HG02798 (cell line): ENCODE measurements at regions not wholly inside any gene's neighbourhood (a gene's known extent, or its start where the extent isn't known, plus 50 kb on each side); places are given as distances from the start of the nearest gene placed in this dataset.
"Not testable (repeated sequence)": the region's sequence is repeated elsewhere in the genome, so short reads cannot be mapped to it uniquely, and the experiment has no call there.

Source experiments
- ATAC-seq: cut with Tn5 transposase; IDR thresholded peaks from one replicate; pipeline ENCODE4 v1.9.1; 2021; ENCODE audit warnings: mild to moderate bottlenecking; ENCODE audit not compliant: unreplicated experiment, poor library complexity

DNA sequence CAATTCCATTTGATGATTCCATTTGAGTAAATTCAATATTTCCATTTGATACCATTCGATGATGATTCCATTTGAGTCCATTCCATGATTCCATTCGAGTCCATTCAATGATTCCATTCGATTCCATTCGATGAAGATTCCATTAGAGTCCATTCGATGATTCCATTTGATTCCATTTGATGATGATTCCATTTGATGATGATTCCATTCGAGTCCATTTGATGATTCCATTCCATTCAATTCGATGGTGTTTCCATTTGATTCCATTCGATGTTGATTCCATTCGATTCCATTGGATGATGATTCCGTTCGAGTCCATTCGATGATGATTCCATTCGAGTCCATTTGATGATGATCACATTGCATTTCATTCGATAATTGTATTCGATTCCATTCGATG is 1095.2 kb downstream of the RPIA start:
- ATAC-seq: not testable (repeated sequence)

DNA sequence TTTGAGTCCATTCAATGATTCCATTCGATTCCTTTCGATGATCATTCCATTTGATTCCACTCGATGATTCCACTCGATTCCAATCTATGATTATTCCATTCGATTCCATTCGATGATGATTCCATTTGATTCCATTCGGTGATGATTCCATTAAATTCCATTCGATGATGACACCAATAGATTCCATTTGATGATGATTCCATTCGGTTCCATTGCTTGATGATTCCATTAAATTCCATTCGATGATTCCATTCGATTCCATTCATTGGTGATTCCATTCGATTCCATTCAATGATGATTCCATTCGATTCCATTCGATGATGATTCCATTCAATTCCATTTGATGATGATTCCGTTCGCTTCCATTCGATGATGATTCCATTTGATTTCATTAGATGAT is 1104.1 kb downstream of the RPIA start:
- ATAC-seq: not testable (repeated sequence)

DNA sequence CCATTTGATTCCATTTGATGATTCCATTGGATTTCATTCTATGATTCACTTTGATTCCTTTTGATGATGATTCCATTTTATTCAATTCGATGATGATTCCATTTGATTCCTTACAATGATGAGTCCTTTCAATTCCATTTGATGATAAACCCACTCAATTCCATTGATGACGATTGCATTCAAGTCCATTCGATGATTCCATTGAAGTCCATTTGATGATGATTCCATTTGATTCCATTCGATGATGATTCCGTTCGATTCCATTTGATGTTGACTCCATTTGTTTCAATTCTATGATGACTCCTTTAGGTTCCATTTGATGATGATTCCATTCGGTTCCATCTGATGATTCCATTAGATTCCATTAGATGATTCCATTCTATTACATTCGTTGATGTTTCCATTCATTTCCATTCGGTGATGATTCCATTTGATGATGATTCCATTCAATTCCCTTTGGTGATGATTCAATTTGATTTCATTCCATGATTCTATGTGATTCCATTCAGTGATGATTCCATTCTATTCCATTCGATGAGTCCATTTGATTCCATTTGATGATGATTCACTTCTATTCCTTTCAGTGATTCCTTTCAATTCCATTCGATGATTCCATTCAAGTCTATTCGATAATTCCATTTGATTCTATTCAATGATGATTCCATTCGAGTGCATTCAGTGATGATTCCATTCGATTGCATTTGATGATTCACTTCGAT is 1106.0 kb downstream of the RPIA start:
- no peak for ATAC-seq

DNA sequence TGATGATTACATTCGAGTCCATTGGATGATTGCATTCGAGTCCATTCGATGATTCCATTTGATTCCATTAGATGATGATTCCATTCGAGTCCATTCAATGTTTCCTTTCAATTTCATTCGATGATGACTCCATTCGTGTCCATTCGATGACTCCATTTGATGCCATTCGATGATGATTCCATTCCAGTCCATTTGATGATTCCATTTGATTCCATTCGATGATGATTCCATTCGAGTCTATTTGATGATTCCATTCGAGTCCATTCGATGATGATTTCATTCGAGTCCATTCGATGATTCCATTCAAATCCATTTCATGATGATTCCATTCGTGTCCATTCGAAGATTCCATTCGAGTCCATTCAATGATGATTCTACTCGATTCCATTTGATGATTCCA is 1109.7 kb downstream of the RPIA start:
- ATAC-seq: not testable (repeated sequence)

DNA sequence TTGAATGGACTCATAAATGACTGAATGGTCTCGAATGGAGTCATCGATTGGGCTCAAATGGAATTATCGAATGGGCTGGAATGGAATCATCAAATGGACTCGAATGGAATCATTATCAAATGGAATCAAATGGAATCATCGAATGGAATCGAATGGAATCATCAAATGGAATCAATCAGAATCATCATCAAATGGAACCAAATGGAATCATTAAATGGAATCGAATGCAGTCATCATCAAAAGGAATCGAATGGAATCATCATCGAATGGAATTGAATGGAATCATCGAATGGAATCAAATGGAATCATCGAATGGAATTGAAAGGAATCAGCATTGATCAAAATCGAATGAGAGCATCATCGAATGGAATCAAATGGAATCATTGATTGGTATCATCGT is 1114.9 kb downstream of the RPIA start:
- not testable (repeated sequence) for ATAC-seq

DNA sequence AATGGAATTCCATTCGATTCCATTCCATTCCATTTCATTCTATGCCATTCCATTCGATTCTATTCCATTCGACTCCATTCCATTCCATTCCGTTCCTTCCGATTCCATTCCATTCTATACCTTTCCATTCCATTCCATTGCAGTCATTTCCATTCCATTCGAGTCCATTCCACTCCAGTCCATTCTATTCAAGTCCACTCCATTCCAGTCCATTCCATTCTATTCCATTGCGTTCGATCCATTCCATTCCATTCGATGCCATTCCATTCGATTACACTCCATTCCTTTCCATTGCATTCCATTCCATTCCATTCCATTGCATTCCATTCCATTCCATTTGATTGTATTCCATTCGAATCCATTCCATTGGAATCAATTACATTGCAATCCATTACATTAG is 1119.8 kb downstream of the RPIA start:
- ATAC-seq: no peak

DNA sequence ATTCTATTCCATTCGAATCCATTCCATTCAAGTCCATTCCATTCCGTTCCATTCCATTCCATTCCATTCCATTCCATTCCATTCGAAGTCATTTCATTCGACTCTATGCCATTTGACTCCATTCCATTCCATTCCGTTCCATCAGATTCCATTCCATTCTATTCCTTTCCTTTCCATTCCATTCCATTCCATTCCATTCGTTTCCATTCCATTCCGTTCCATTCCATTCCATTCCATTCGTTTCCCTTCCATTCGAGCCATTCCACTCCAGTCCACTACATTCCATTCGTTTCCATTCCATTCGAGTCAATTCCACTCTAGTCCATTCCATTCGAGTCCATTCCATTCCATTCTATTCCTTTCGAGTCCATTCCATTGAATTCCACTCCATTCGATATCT is 1120.4 kb downstream of the RPIA start:
- ATAC-seq: not testable (repeated sequence)

DNA sequence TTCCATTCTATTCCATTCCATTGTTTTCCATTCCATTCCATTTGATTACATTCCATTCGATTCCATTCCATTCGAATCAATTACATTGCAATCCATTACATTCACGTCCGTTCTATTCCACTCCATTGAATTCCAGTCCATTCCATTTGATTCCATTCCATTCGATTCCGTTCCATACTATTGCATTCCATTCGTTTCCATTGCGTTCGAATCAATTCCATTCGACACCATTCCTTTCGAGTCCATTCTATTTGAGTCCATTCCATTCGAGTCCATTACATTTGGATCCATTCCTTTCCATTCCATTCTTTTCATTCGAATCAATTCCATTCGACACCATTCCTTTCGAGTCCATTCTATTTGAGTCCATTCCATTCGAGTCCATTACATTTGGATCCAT is 1122.9 kb downstream of the RPIA start:
- not testable (repeated sequence) for ATAC-seq

DNA sequence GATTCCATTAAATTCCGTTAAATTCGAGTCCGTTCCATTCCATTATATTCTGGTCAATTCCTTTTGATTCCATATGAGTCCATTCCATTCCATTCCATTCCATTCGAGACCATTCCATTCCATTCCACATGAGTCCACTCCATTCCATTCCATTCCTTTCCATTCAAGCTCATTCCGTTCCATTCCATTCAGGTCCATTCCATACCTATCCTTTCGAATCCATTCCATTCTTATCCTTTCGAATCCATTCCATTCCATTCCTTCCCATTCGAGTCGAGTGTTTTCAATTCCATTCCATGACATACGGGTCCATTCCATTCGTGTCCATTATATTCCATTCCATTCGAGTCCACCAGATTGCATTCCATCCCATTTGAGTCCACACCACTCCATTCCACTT is 1127.4 kb downstream of the RPIA start:
- ATAC-seq: no peak

DNA sequence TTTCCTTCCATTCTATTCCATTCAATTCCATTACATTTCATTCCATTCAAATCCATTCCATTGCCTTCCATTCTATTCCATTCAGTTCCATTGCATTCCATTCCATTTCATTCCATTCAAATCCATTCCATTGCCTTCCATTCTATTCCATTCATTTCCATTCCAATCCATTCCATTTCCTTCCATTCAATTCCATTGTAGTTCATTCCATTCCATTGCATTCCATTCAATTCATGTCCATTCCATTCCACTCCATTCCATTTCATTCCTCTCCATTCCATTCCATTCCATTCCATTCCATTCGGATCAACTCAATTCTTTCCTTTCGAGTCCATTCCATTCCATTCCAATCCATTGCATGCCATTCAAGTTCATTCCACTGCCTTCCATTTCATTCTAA is 1128.3 kb downstream of the RPIA start:
- ATAC-seq: no peak

DNA sequence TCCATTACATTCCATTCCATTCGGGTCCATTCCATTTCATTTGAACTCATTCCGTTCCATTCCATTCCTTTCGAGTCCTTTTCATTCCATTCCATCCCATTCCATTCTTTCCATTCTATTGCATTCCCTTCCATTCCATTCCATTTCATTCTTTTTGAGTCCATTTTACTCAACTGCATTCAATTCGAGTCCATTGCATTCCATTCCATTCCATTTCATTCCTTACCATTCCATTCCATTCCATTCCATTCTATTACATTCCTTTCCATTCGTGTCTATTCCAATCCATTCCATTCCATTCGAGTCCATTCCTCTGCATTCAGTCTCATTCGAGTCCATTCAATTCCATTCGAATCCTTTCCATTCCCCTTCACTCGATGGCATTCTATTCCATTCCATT is 1128.8 kb downstream of the RPIA start:
- ATAC-seq: no peak

DNA sequence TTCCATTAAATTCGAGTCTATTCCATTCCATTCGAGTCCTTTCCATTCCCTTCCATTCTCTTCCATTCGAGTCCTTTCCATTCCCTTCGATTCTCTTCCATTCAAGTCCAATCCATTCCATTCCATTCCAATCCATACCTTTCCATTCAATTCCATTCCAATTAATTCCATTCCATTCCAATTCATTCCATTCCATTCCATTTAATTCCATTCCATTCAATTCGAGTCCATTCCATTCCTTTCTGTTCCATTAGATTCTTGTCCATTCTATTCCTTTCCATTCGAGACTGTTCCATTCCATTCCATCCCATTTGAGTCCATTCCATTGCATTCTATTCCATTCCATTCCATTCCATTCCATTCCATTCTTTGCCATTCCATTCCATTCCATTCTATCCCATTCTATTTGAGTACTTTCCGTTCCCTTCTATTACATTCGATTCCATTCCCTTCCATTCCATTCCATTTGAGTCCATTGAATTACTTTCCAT is 1130.0 kb downstream of the RPIA start:
- no peak for ATAC-seq

DNA sequence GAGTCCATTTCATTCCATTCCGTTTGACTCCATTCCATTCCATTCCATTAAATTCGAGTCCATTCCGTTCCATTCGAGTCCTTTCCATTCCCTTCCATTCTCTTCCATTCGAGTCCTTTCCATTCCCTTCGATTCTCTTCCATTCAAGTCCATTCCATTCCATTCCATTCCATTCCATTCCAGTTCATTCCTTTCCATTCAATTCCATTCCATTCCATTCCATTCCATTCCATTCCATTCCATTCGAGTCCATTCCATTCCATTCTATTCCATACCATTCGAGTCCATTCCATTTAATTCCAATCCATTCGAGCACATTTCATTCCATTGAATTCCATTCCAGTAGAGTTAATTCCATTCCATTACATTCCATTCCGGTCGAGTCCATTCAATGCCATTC is 1130.9 kb downstream of the RPIA start:
- ATAC-seq: not testable (repeated sequence)

DNA sequence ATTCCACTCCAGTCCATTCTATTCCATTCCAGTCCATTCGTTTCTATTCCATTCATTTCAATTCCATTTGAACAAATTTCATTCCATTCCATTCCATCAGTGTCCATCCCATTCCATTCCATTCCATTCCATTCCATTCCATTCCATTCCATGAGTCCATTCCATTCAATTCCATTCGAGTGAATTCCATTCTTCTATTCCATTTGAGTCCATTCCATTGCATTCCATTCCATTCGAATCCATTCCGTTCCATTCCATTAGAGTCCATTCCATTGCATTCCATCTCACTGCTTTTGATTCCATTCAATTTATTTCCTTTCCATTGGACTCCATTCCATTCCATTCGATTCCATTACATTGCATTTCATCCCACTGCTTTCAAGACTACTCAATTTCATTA is 1132.1 kb downstream of the RPIA start:
- ATAC-seq: no peak

DNA sequence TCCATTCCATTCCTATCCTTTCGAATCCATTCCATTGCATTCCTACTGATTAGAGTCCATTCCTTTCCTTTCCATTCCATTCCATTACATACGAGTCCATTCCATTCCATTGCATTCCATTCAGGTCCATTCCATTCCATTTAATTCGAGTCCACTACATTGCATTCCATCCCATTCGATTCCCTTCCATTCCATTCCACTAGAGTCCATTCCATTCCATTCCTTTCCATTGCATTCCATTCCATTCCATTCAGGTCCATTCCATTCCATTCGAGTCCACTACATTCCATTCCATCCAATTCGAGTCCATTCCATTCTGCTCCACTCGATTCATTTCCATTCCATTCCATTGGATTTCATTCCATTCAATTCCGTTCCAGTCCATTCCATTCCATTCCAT is 1133.6 kb downstream of the RPIA start:
- ATAC-seq: no peak

DNA sequence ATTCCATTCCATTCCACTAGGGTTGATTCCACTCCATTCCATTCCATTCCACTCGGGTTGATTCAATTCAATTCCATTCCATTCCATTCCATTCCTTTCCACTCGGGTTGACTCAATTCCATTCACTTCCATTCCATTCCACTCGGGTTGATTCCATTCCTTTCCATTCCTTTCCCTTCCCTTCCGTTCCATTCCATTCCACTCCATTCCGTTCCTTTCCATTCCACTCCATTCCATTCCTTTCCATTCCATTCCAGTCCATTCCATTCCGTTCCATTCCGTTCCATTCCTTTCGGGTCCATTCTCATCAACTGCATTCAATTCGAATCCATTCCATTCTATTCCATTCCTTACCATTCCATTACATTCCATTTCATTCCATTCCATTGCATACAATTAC is 1135.3 kb downstream of the RPIA start:
- ATAC-seq: not testable (repeated sequence)

DNA sequence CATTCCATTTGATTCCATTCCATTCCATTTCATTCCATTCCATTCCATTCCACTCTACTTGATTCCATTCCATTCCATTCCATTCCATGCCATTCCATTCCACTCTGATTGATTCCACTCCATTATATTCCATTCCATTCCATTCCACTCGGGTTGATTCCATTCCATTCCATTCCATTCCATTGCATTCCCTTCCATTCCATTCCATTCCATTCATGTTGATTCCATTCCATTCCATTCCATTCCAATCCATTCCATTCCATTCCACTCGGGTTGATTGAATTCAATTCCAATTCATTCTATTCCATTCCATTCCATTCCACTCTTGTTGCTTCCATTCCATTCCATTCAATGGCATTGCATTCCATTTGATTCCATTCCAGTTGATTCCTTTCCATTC is 1136.4 kb downstream of the RPIA start:
- not testable (repeated sequence) for ATAC-seq

DNA sequence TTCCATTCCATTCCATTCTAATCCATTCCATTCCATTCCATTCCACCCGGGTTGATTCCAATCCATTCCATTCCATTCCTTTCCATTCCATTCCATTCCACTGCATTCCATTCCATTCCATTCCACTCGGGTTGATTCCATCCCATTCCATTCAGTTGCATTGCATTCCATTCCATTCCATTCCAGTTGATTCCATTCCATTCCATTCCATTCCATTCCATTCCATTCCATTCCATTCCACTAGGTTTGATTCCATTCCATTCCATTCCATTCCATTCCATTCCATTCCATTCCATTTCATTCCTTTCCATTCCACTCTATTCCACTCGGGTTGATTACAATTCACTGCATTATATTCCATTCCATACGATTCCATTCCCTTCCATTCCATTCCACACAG is 1136.9 kb downstream of the RPIA start:
- ATAC-seq: not testable (repeated sequence)

DNA sequence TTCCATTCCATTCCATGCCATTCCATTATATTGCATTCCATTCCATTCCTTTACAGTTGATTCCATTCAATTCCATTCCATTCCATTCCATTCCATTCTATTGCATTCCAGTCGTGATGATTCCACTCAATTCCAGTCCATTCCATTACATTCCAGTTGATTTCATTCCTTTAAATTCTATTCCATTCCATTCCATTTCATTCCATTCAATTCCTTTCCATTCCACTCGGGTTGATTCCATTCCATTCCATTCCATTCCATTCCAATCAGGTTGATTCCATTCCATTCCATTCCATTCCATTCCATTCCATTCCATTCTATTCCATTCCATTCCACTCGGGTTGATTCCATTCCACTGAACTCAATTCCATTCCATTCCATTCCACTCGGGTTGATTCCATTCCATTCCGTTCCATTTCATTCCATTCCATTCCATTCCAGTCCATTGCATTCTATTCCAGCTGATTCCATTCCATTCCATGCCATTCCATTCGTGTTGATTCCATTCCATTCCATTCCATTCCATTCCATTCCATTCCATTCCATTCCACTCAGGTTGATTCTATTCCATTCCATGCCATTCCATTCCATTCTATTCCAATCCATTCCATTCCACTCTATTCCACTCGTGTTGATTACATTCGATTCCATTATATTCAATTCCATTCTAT is 1137.6 kb downstream of the RPIA start:
- ATAC-seq: peak; percentile 37

DNA sequence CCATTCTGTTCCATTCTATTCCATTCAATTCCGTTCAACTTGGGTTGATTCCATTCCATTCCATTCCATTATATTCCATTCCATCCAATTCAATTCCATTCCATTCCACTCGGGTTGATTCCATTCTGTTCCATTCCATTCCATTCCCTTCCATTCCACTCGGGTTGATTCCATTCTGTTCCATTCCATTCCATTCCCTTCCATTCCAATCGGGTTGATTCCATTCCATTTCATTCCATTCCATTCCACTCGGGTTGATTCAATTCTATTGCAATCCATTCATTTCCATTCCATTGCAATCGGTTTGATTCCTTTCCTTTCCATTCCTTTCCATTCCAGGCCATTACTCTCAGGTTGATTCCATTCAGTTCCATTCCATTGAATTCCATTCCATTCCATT is 1138.4 kb downstream of the RPIA start:
- peak; percentile 22 for ATAC-seq

DNA sequence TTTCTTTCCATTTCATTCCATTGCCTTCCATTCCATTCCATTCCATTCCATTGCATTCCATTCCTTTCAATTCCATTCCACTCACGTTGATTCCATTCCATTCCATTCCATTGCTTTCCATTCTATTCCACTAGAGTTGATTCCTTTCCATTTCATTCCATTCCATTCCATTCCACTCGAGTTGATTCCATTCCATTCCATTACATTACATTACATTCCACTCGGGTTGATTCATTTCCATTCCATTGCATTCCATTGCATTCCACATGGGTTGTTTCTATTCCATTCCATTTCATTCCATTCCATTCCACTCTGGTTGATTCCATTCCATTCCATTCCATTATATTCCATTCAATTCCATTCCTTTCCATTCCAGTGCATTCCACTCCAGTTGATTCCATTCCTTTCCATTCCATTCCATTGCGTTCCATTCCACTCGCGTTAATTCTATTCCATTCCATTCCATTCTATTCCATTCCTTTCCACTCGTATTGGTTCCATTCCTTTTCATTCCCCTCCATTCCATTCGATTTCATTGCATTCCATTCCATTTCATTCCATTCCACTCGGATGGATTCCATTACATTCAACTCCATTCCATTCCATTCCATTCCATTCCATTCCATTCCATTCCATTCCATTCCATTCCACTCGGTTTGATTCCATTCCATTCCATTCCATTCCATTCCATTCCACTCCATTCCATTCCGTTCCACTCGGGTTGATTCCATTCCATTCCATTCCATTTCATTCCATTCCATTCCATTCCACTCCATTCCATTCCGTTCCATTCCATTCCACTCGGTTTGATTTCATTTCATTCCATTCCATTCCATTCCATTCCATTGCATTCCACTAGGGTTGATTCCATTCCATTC is 1139.1 kb downstream of the RPIA start:
- ATAC-seq: peak; percentile 53
